Neural progenitor cell (in vitro differentiated cells): ENCODE measurements at regions not wholly inside any gene's neighbourhood (a gene's known extent, or its start where the extent isn't known, plus 50 kb on each side); places are given as distances from the start of the nearest gene placed in this dataset.
A peak's percentile ranks its signal among the peaks of the same experiment; 100 is the strongest.

Experiments used
- DNase-seq: peaks from one replicate; pipeline ENCODE4 v3.0.0-alpha.2; 2016; ENCODE audit warnings: low spot score
- H2AFZ ChIP-seq: fragments of 200-600 bp; sonication (generic); replicated peaks from 2 replicates; pipeline ENCODE4 v1.6.1; 2016; ENCODE audit warnings: antibody characterized with exemption
- H3F3A ChIP-seq: fragments of 200-600 bp; sonication (generic); 2 replicates; pipeline ENCODE4 v1.6.1; 2016; ENCODE audit warnings: antibody characterized with exemption, low read depth
- H3K27ac ChIP-seq: fragments of 200-600 bp; sonication (generic); 2 replicates; pipeline ENCODE4 v1.5.1; 2016; ENCODE audit warnings: mild to moderate bottlenecking
- H3K27me3 ChIP-seq: fragments of 200-600 bp; sonication (generic); 2 replicates; pipeline ENCODE4 v1.6.1; 2016; ENCODE audit warnings: mild to moderate bottlenecking, moderate library complexity
- H3K36me3 ChIP-seq: fragments of 200-600 bp; sonication (generic); 2 replicates; pipeline ENCODE4 v1.5.1; 2016
- H3K4me1 ChIP-seq: fragments of 200-600 bp; sonication (generic); 2 replicates; pipeline ENCODE4 v1.6.1; 2016; ENCODE audit warnings: mixed run types
- H3K4me2 ChIP-seq: fragments of 200-600 bp; sonication (generic); 2 replicates; pipeline ENCODE4 v1.6.1; 2016
- H3K4me3 ChIP-seq: fragments of 200-600 bp; sonication (generic); 2 replicates; pipeline ENCODE4 v1.5.1; 2016
- H3K79me2 ChIP-seq: fragments of 200-600 bp; sonication (generic); 2 replicates; pipeline ENCODE4 v1.6.1; 2016; ENCODE audit warnings: low read depth
- H3K9ac ChIP-seq: fragments of 200-600 bp; sonication (generic); 2 replicates; pipeline ENCODE4 v1.6.1; 2016
- H3K9me3 ChIP-seq: fragments of 200-600 bp; sonication (generic); 2 replicates; pipeline ENCODE4 v1.5.1; 2016; ENCODE audit warnings: low read depth
- H4K20me1 ChIP-seq: fragments of 200-600 bp; sonication (generic); 2 replicates; pipeline ENCODE4 v1.6.1; 2016; ENCODE audit warnings: low read depth
- H3K27ac Mint-ChIP-seq: 3 replicates; pipeline ENCODE4 v1.8.0; 2021; ENCODE audit warnings: mixed read lengths
- H3K27me3 Mint-ChIP-seq: 2 replicates; pipeline ENCODE4 v1.8.0; 2022; ENCODE audit warnings: low read depth, mild to moderate bottlenecking, inconsistent platforms, moderate library complexity, mixed read lengths; ENCODE audit not compliant: insufficient read depth
- H3K36me3 Mint-ChIP-seq: 3 replicates; pipeline ENCODE4 v1.8.0; 2021; ENCODE audit warnings: mixed read lengths
- H3K4me1 Mint-ChIP-seq: 3 replicates; pipeline ENCODE4 v1.8.0; 2021; ENCODE audit warnings: mixed read lengths
- H3K4me3 Mint-ChIP-seq: 3 replicates; pipeline ENCODE4 v1.8.0; 2021; ENCODE audit warnings: mild to moderate bottlenecking, moderate library complexity, mixed read lengths
- H3K9me3 Mint-ChIP-seq: 3 replicates; pipeline ENCODE4 v1.8.0; 2020; ENCODE audit warnings: mixed read lengths
- EZH2 ChIP-seq: fragments of 200-600 bp; sonication (generic); IDR thresholded peaks from 2 replicates; pipeline ENCODE4 v1.6.1; 2017; ENCODE audit warnings: antibody characterized with exemption, mild to moderate bottlenecking, moderate library complexity
- EZH2phosphoT487 ChIP-seq: fragments of 200-600 bp; sonication (generic); IDR thresholded peaks from 2 replicates; pipeline ENCODE4 v1.6.1; 2017; ENCODE audit warnings: antibody characterized with exemption
- TF ChIP-seq, protein P1 (sequence below): fragments of 200-600 bp; sonication (generic); IDR thresholded peaks from 2 replicates; pipeline ENCODE4 v1.5.1; 2017; ENCODE audit warnings: antibody characterized with exemption, mild to moderate bottlenecking

- Mint-ChIP-seq H3K27ac (no peak overlapping the region), H3K27me3 (peaks cover 3% of the 10 kb centered on the region), H3K4me1 (peaks cover 6% of the 10 kb centered on the region), H3K4me3 (no peak overlapping the region), H3K9me3 (peaks cover 2% of the 10 kb centered on the region), H3K36me3 (no peaks in the 10 kb centered on the region)
- Histone ChIP-seq H3K27me3 (no peaks in the 10 kb centered on the region), H3K4me3 (no peak overlapping the region), H3K27ac (no peak overlapping the region), H3K36me3 (no peaks in the 10 kb centered on the region), H3K4me1 (peaks cover 3% of the 10 kb centered on the region), H3K9me3 (no peaks in the 10 kb centered on the region), H3K4me2 (no peak overlapping the region), H3F3A (no peaks in the 10 kb centered on the region), H2AFZ (no peak overlapping the region), H3K79me2 (no peaks in the 10 kb centered on the region), H4K20me1 (no peaks in the 10 kb centered on the region), H3K9ac (no peak overlapping the region)
- no peak for TF ChIP-seq EZH2
- TF ChIP-seq EZH2phosphoT487 = no peak
- TF ChIP-seq, protein P1, sequence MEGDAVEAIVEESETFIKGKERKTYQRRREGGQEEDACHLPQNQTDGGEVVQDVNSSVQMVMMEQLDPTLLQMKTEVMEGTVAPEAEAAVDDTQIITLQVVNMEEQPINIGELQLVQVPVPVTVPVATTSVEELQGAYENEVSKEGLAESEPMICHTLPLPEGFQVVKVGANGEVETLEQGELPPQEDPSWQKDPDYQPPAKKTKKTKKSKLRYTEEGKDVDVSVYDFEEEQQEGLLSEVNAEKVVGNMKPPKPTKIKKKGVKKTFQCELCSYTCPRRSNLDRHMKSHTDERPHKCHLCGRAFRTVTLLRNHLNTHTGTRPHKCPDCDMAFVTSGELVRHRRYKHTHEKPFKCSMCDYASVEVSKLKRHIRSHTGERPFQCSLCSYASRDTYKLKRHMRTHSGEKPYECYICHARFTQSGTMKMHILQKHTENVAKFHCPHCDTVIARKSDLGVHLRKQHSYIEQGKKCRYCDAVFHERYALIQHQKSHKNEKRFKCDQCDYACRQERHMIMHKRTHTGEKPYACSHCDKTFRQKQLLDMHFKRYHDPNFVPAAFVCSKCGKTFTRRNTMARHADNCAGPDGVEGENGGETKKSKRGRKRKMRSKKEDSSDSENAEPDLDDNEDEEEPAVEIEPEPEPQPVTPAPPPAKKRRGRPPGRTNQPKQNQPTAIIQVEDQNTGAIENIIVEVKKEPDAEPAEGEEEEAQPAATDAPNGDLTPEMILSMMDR = no peak
- DNase-seq = no peak
These were observed 146.8 kb upstream of the SOX9 start for GRCh38 chr17:71974051-71974450.

DNA sequence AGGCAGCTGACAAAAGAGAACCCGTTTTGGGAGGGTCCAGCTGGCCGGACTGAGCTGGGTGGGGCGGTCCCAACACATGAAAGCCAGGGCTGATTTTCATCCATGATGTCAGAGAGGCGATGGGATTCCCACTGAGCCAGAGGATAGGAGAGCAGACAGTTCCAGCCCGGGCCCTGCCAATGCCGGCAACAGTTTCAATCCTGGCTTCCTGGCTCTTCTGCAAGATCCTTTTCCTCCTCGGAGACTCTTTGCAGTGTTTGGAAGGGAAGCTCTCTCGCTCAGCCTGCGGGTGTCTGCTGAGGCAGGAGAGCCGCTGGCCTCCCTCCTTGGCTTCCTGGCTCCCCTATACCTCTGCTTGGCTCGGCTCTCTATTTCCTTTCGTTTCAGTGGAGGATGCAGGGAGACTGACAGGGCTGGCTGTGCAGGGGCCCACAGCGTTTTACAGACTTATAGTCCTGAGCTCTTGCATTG lies 145.5 kb upstream of the SOX9 start:
- Mint-ChIP-seq H3K27ac (peak overlapping the region; percentile 6), H3K27me3 (peaks cover 5% of the 10 kb centered on the region), H3K4me3 (no peak overlapping the region), H3K36me3 (no peaks in the 10 kb centered on the region), H3K4me1 (peaks cover 6% of the 10 kb centered on the region), H3K9me3 (peaks cover 7% of the 10 kb centered on the region)
- Histone ChIP-seq H3K4me1 (peaks cover 3% of the 10 kb centered on the region), H3K9me3 (no peaks in the 10 kb centered on the region), H3F3A (no peaks in the 10 kb centered on the region), H3K36me3 (no peaks in the 10 kb centered on the region), H2AFZ (peak overlapping the region; percentile 82), H3K4me2 (no peak overlapping the region), H3K79me2 (no peaks in the 10 kb centered on the region), H3K27ac (no peak overlapping the region), H3K27me3 (no peaks in the 10 kb centered on the region), H3K9ac (no peak overlapping the region), H3K4me3 (no peak overlapping the region), H4K20me1 (no peaks in the 10 kb centered on the region)
- peak; percentile 10 for DNase-seq
- TF ChIP-seq, protein P1 = no peak
- TF ChIP-seq EZH2phosphoT487 (no peak), EZH2 (no peak)

GRCh38 chr17:71976011-71976649 lies 144.7 kb upstream of the SOX9 start:
- DNase-seq = peak; percentile 8

More at GRCh38 chr17:71976011-71976649, 144.7 kb upstream of the SOX9 start:
- Histone ChIP-seq H3K27ac (no peak overlapping the region), H3K4me2 (no peak overlapping the region), H3K9ac (no peak overlapping the region), H2AFZ (peak overlapping the region; percentile 37), H3K79me2 (no peaks in the 10 kb centered on the region), H4K20me1 (no peaks in the 10 kb centered on the region), H3K4me1 (peaks cover 3% of the 10 kb centered on the region), H3K4me3 (no peak overlapping the region), H3F3A (no peaks in the 10 kb centered on the region), H3K36me3 (no peaks in the 10 kb centered on the region), H3K9me3 (no peaks in the 10 kb centered on the region), H3K27me3 (no peaks in the 10 kb centered on the region)
- peaks cover 5% of the 10 kb centered on the region for H3K27me3 Mint-ChIP-seq
- H3K9me3 Mint-ChIP-seq = peaks cover 7% of the 10 kb centered on the region
- TF ChIP-seq, protein P1 = no peak
- TF ChIP-seq EZH2 (no peak), EZH2phosphoT487 (no peak)
- no peak overlapping the region for H3K4me3 Mint-ChIP-seq
- peaks cover 6% of the 10 kb centered on the region for H3K4me1 Mint-ChIP-seq
- no peaks in the 10 kb centered on the region for H3K36me3 Mint-ChIP-seq
- H3K27ac Mint-ChIP-seq = no peak overlapping the region
